Activated T-helper 1 cell treated with anti-CD3 and anti-CD28 coated beads, Interleukin-12 subunit alpha, Interleukin-12 subunit beta, Interleukin-2, Interleukin-4 antibody, amounts not matched to agents 30 ng/mL and 10 ng/mL and 1 ng/mL, durations not matched to agents 14 hours and 24 hours and 36 hours (primary cell): ENCODE measurements at regions not wholly inside any gene's neighbourhood (a gene's known extent, or its start where the extent isn't known, plus 50 kb on each side); places are given as distances from the start of the nearest gene placed in this dataset.

Experiments used
- DNase-seq: peaks from one replicate; pipeline ENCODE4 v3.0.0; 2021; ENCODE audit warnings: low spot score
- H3K27ac Mint-ChIP-seq: one replicate; pipeline ENCODE4 v1.8.0; 2021; ENCODE audit warnings: mild to moderate bottlenecking, mixed read lengths
- H3K27me3 Mint-ChIP-seq: one replicate; pipeline ENCODE4 v1.8.0; 2022; ENCODE audit warnings: mild to moderate bottlenecking, moderate library complexity, mixed read lengths; ENCODE audit not compliant: insufficient read depth
- H3K36me3 Mint-ChIP-seq: one replicate; pipeline ENCODE4 v1.8.0; 2021; ENCODE audit warnings: low read depth, mixed read lengths
- H3K4me1 Mint-ChIP-seq: one replicate; pipeline ENCODE4 v1.8.0; 2021; ENCODE audit warnings: low read depth, mixed read lengths
- H3K4me3 Mint-ChIP-seq: one replicate; pipeline ENCODE4 v1.8.0; 2021; ENCODE audit warnings: mild to moderate bottlenecking, moderate library complexity, mixed read lengths
- H3K9me3 Mint-ChIP-seq: one replicate; pipeline ENCODE4 v1.8.0; 2021; ENCODE audit warnings: mixed read lengths
- intact Hi-C: fragments of 100-400 bp; cut with micrococcal nuclease; formaldehyde crosslinking; loops from one replicate; pipeline ENCODE4 v1.15.1; 2024

- peaks cover 1% of the 10 kb centered on the region for H3K27me3 Mint-ChIP-seq
- no peak for DNase-seq
- no peak overlapping the region for H3K27ac Mint-ChIP-seq
- H3K4me1 Mint-ChIP-seq, result no peaks in the 10 kb centered on the region
- no peaks in the 10 kb centered on the region for H3K36me3 Mint-ChIP-seq
- intact Hi-C loops, result no loop called here
- H3K4me3 Mint-ChIP-seq, result no peak overlapping the region
- peaks cover 8% of the 10 kb centered on the region for H3K9me3 Mint-ChIP-seq
Observed at GRCh38 chr21:14754682-14755081, 208.6 kb upstream of the SAMSN1 start.

- no peaks in the 10 kb centered on the region for H3K4me1 Mint-ChIP-seq
- peaks cover 8% of the 10 kb centered on the region for H3K9me3 Mint-ChIP-seq
- intact Hi-C loops, result no loop called here
- no peak overlapping the region for H3K27ac Mint-ChIP-seq
- no peaks in the 10 kb centered on the region for H3K36me3 Mint-ChIP-seq
- no peak overlapping the region for H3K4me3 Mint-ChIP-seq
- peaks cover 6% of the 10 kb centered on the region for H3K27me3 Mint-ChIP-seq
- DNase-seq, result no peak
Observed at GRCh38 chr21:14754259-14754604, 208.1 kb upstream of the SAMSN1 start.

- H3K4me1 Mint-ChIP-seq, result no peaks in the 10 kb centered on the region
- no peak overlapping the region for H3K27ac Mint-ChIP-seq
- H3K36me3 Mint-ChIP-seq, result no peaks in the 10 kb centered on the region
- H3K4me3 Mint-ChIP-seq, result no peak overlapping the region
- intact Hi-C loops, result no loop called here
- DNase-seq, result no peak
- peaks cover 6% of the 10 kb centered on the region for H3K27me3 Mint-ChIP-seq
- H3K9me3 Mint-ChIP-seq, result peaks cover 8% of the 10 kb centered on the region
Observed at GRCh38 chr21:14753466-14754258, 207.5 kb upstream of the SAMSN1 start.

- Mint-ChIP-seq H3K27ac (no peak overlapping the region), H3K9me3 (peaks cover 8% of the 10 kb centered on the region), H3K4me1 (no peaks in the 10 kb centered on the region), H3K4me3 (no peak overlapping the region), H3K27me3 (peaks cover 6% of the 10 kb centered on the region), H3K36me3 (no peaks in the 10 kb centered on the region)
- intact Hi-C loops, result no loop called here
- DNase-seq, result no peak
Observed at GRCh38 chr21:14753069-14753465, 207.0 kb upstream of the SAMSN1 start.

GRCh38 chr21:14752345-14752909 lies 206.3 kb upstream of the SAMSN1 start:
- Mint-ChIP-seq H3K9me3 (peaks cover 8% of the 10 kb centered on the region), H3K4me1 (no peaks in the 10 kb centered on the region), H3K27ac (no peak overlapping the region), H3K4me3 (no peak overlapping the region), H3K36me3 (no peaks in the 10 kb centered on the region), H3K27me3 (peaks cover 6% of the 10 kb centered on the region)
- no peak for DNase-seq
- intact Hi-C loops, result no loop called here

GRCh38 chr21:14751602-14752344 lies 205.7 kb upstream of the SAMSN1 start:
- Mint-ChIP-seq H3K36me3 (no peaks in the 10 kb centered on the region), H3K27me3 (peaks cover 6% of the 10 kb centered on the region), H3K4me1 (no peaks in the 10 kb centered on the region), H3K27ac (no peak overlapping the region), H3K4me3 (no peak overlapping the region), H3K9me3 (peaks cover 8% of the 10 kb centered on the region)
- DNase-seq, result no peak
- intact Hi-C loops, result no loop called here

- no peaks in the 10 kb centered on the region for H3K4me1 Mint-ChIP-seq
- H3K9me3 Mint-ChIP-seq, result peaks cover 14% of the 10 kb centered on the region
- peaks cover 6% of the 10 kb centered on the region for H3K27me3 Mint-ChIP-seq
- no peak for DNase-seq
- H3K27ac Mint-ChIP-seq, result no peak overlapping the region
- intact Hi-C loops, result no loop called here
- no peak overlapping the region for H3K4me3 Mint-ChIP-seq
- H3K36me3 Mint-ChIP-seq, result peaks cover 1% of the 10 kb centered on the region
Observed at GRCh38 chr21:14751011-14751410, 204.9 kb upstream of the SAMSN1 start.

GRCh38 chr21:14750041-14750440 lies 203.9 kb upstream of the SAMSN1 start:
- Mint-ChIP-seq H3K4me3 (no peak overlapping the region), H3K9me3 (peaks cover 17% of the 10 kb centered on the region), H3K36me3 (peaks cover 1% of the 10 kb centered on the region), H3K27me3 (peaks cover 6% of the 10 kb centered on the region), H3K4me1 (no peaks in the 10 kb centered on the region), H3K27ac (no peak overlapping the region)
- intact Hi-C loops, result no loop called here
- no peak for DNase-seq

GRCh38 chr21:14748662-14749061 lies 202.5 kb upstream of the SAMSN1 start:
- Mint-ChIP-seq H3K27me3 (peaks cover 6% of the 10 kb centered on the region), H3K4me3 (no peak overlapping the region), H3K27ac (no peak overlapping the region), H3K9me3 (peaks cover 11% of the 10 kb centered on the region), H3K36me3 (peaks cover 2% of the 10 kb centered on the region), H3K4me1 (no peaks in the 10 kb centered on the region)
- DNase-seq, result no peak
- intact Hi-C loops, result no loop called here

GRCh38 chr21:14744368-14744767 lies 198.3 kb upstream of the SAMSN1 start:
- DNase-seq, result no peak
- H3K4me3 Mint-ChIP-seq, result no peak overlapping the region
- H3K27me3 Mint-ChIP-seq, result peaks cover 1% of the 10 kb centered on the region
- H3K36me3 Mint-ChIP-seq, result peaks cover 6% of the 10 kb centered on the region
- H3K9me3 Mint-ChIP-seq, result peaks cover 13% of the 10 kb centered on the region
- intact Hi-C loops, result no loop called here
- no peak overlapping the region for H3K27ac Mint-ChIP-seq
- H3K4me1 Mint-ChIP-seq, result no peaks in the 10 kb centered on the region

- no peaks in the 10 kb centered on the region for H3K27me3 Mint-ChIP-seq
- no peak overlapping the region for H3K4me3 Mint-ChIP-seq
- peaks cover 13% of the 10 kb centered on the region for H3K9me3 Mint-ChIP-seq
- H3K4me1 Mint-ChIP-seq, result peaks cover 11% of the 10 kb centered on the region
- DNase-seq, result no peak
- no peak overlapping the region for H3K27ac Mint-ChIP-seq
- peaks cover 6% of the 10 kb centered on the region for H3K36me3 Mint-ChIP-seq
- intact Hi-C loops, result no loop called here
Observed at GRCh38 chr21:14742119-14742518, 196.0 kb upstream of the SAMSN1 start.

- intact Hi-C loops, result no loop called here
Observed at GRCh38 chr21:14741256-14741655, 195.1 kb upstream of the SAMSN1 start.

GRCh38 chr21:14740692-14741091 lies 194.6 kb upstream of the SAMSN1 start:
- intact Hi-C loops, result no loop called here
- Mint-ChIP-seq H3K36me3 (peaks cover 7% of the 10 kb centered on the region), H3K9me3 (peaks cover 4% of the 10 kb centered on the region), H3K4me1 (peaks cover 25% of the 10 kb centered on the region), H3K4me3 (no peak overlapping the region), H3K27ac (no peak overlapping the region), H3K27me3 (no peaks in the 10 kb centered on the region)
- no peak for DNase-seq

More at GRCh38 chr21:14741256-14741655, 195.1 kb upstream of the SAMSN1 start:
- H3K27me3 Mint-ChIP-seq, result no peaks in the 10 kb centered on the region
- H3K4me1 Mint-ChIP-seq, result peaks cover 19% of the 10 kb centered on the region
- H3K36me3 Mint-ChIP-seq, result peaks cover 6% of the 10 kb centered on the region
- peaks cover 9% of the 10 kb centered on the region for H3K9me3 Mint-ChIP-seq
- no peak for DNase-seq
- H3K4me3 Mint-ChIP-seq, result no peak overlapping the region
- H3K27ac Mint-ChIP-seq, result no peak overlapping the region
